ENCODE measurements at regions not wholly inside any gene's neighbourhood (a gene's known extent, or its start where the extent isn't known, plus 50 kb on each side); places are given as distances from the start of the nearest gene placed in this dataset.
"Not testable (repeated sequence)": the region's sequence is repeated elsewhere in the genome, so short reads cannot be mapped to it uniquely, and the experiment has no call there.

- TF ChIP-seq POLR2AphosphoS5, POLR2A, EP300 (IDR thresholded peaks at IDR 0.05): not testable (repeated sequence)
Measured at GRCh38 chr9:74090921-74091320, 406.2 kb upstream of the RORB start.

Measured in stomach (tissue), 4 donors.